Iris pigment epithelial cell (primary cell): ENCODE measurements at regions not wholly inside any gene's neighbourhood (a gene's known extent, or its start where the extent isn't known, plus 50 kb on each side); places are given as distances from the start of the nearest gene placed in this dataset.
A peak's percentile ranks its signal among the peaks of the same experiment; 100 is the strongest.
"Not testable (repeated sequence)": the region's sequence is repeated elsewhere in the genome, so short reads cannot be mapped to it uniquely, and the experiment has no call there.

Experiments
- DNase-seq: peaks from one replicate; pipeline ENCODE4 v3.0.0-alpha.2; 2011; ENCODE audit warnings: low read depth

- peak; percentile 26 for DNase-seq
These were observed 272.8 kb downstream of the LRIG3 start for GRCh38 chr12:58647495-58647894.

DNA sequence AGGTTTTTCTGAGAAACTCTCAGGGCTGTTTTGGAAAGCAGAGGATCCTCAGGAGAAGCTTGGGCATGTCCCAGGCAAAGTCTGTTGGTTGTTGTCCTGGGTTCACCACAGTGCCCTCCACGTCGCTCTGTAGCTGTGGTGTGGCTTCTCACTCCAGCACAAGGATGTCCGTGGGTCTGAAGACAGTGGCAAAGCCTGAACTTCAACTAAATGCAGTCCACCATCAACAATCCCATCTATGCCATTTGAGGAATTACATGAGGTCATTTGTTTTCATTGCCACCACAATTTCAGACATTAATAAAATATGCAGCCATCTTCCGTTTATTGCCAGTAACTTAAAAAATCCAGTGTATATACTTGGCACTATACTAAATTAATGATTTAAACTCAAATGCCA lies 272.1 kb downstream of the LRIG3 start:
- no peak for DNase-seq

GRCh38 chr12:58651850-58652249 lies 268.5 kb downstream of the LRIG3 start:
- DNase-seq, result no peak

DNA sequence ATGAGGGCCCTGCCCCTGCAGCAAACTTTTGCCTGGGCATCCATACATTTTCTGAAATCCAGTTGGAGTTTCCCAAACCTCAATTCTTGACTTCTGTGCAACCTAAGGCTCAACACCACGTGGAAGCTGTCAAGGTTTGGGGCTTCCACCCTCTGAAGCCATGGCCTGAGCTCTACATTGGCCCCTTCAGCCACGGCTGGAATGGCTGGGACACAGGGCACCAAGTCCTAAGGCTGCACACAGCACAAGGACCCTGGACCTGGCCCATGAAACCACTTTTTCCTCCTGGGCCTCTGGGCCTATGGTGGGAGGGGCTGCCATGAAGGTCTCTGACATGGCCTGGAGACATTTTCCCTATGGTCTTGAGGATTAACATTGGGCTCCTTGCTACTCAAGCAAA lies 266.3 kb downstream of the LRIG3 start:
- no peak for DNase-seq

DNA sequence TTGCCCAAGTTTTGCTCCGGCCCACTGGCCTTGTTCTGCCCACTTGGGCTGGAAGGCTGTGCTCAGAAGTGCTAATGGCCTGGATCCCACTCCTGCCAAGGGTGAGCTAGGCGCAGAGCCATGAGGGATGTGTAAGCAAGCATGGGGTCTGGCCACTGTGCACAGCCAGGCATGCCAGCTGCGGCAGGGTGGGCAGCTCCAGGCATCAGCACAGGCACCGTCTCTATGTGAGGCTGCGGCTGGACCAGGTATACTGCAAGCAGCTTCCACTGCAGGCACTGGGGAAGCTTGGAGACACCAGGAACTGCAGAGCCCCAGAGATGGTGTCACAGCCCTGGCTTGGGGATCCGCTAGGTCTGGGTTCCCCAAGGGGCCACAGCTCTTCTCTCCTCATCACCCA lies 264.9 kb downstream of the LRIG3 start:
- no peak for DNase-seq

DNA sequence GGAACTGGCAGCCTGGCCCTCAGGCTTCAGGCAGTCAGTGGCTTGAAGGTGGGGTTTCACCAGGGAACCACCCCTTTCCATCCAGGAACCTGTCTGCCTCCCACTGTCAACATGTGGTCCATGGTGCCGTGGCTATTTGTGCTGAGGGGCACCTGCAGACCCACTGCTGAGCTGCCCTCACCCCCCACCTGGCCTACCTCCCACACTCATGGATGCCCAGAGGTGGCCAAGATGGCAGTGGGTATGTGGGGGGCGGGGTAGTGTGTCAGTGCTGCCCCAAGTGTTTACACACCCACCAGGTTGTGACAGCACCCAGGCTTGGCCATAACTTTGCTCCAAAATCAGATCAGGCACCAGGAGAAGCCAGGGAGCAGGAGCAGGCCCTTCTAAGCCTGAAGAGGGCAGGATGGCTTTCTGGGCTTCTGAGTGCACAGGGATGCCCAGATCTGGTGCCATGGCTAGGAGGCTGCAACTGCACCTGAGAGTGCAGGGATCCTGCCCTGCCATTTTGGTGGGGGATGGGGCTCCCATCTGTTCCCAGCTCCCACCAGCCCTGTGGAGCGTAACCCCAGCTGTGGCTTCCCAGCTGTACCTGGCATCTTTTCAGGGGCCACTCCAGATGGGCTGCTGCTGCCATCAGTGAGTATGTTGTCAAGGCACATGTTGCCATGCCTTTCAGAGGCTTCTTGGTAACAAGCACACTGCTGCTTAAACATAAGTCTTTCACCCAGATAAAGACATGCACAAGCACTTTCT lies 263.9 kb downstream of the LRIG3 start:
- no peak for DNase-seq

DNA sequence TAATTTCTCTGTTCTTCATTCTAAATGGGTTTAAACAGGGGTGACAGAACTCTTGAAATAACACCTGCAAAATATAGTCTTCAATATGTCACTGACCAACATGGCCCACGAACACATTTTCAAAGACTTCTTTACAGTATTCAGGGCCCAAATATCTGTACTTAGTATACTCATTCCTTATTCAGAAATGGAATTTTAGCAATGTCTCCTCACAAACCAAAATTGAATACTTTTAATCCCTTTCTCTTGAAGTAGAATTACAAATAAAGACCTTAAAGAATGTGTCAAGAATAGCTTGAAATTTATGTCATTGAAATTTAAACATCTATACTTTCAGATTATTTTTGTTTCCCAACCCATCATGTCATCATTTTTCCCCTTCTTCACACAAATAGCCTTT lies 263.1 kb downstream of the LRIG3 start:
- DNase-seq, result no peak

GRCh38 chr12:58665375-58665774 lies 254.9 kb downstream of the LRIG3 start:
- DNase-seq, result no peak

DNA sequence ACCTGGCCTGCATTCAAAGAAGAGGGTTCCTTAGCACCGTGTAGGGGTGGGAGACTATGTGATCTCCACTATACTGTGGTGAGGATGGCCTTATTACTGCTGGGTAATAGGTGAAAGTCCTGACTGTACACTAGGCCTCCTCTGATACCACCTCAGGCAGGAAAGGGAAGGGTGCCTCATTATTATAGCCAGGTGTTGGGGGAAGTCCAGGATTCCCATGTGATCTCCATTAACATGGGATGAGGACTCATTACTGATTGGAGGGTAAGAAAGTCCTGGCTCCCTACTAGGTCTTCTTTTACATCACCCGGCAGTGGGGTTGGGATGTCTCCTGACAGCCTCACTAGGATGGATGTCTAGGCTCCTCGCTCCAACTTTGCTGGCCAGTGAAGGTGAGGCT lies 252.1 kb downstream of the LRIG3 start:
- DNase-seq, result no peak

GRCh38 chr12:58668871-58669270 lies 251.4 kb downstream of the LRIG3 start:
- peak; percentile 42 for DNase-seq

- DNase-seq, result no peak
These were observed 249.7 kb downstream of the LRIG3 start for GRCh38 chr12:58670623-58671022.

DNA sequence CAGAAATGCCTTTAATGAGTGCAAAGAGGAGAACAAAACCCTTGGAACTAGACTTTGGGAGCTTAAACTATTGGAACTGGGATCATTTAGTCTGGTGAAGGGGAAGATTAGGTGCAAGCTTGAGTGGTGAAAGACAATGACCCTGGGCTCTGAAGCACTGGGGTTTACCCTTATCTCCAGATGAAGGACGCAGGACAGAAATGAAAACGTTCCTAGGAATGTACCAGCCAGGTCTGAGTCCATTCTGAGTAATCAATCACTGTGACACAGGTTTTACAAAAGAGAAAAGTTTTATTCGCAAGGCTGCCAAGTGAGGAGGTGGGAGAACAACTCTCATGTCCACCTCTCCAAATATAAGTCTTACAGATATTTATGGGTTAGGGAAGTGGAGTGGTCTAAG lies 249.1 kb downstream of the LRIG3 start:
- DNase-seq, result no peak

DNA sequence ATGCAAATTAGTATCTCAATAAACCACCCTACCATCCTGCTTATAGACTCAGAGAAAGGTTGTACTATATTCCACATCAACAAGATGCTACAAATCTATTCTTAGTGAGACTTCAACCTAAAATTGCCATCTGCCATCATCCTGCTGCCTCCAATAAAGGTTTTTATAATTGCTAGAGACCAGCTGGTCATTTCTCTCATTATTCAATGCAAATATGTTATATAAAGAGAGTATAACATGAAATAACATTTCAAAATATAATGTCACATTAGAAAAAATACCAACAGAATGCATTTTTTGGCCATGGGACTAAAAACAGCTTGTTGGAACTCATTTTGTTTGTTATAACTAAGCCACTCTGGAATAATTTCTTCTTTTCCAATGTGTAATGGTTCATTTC lies 247.3 kb downstream of the LRIG3 start:
- no peak for DNase-seq

DNA sequence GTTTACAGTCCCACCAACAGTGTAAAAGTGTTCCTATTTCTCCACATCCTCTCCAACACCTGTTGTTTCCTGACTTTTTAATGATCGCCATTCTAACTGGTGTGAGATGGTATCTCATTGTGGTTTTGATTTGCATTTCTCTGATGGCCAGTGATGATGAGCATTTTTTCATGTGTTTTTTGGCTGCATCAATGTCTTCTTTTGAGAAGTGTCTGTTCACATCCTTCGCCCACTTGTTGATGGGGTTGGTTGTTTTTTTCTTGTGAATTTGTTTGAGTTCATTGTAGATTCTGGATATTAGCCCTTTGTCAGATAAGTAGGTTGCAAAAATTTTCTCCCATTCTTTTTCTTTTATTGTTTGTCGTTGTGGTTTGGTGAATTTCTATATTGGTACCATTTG lies 242.5 kb downstream of the LRIG3 start:
- DNase-seq, result not testable (repeated sequence)

- DNase-seq, result no peak
These were observed 241.6 kb downstream of the LRIG3 start for GRCh38 chr12:58678753-58679152.

GRCh38 chr12:58681730-58682129 lies 238.6 kb downstream of the LRIG3 start:
- no peak for DNase-seq

- no peak for DNase-seq
These were observed 225.0 kb downstream of the LRIG3 start for GRCh38 chr12:58695263-58695662.

- no peak for DNase-seq
These were observed 218.8 kb downstream of the LRIG3 start for GRCh38 chr12:58701536-58701935.

GRCh38 chr12:58703866-58704265 lies 216.4 kb downstream of the LRIG3 start:
- no peak for DNase-seq

DNA sequence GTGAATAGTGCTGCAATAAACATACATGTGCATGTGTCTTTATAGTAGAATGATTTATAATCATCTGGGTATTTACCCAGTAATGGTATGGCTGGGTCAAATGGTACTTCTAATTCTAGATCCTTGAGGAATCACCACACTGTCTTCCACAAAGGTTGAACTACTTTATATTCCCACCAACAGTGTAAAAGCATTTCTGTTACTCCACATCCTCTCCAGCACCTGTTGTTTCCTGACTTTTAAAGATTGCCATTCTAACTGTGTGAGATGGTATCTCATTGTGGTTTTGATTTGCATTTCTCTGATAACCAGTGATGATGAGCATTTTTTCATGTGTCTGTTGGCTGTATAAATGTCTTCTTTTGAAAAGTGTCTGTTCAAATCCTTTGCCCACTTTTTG lies 215.5 kb downstream of the LRIG3 start:
- DNase-seq, result not testable (repeated sequence)

GRCh38 chr12:58710901-58711300 lies 209.4 kb downstream of the LRIG3 start:
- DNase-seq, result no peak

DNA sequence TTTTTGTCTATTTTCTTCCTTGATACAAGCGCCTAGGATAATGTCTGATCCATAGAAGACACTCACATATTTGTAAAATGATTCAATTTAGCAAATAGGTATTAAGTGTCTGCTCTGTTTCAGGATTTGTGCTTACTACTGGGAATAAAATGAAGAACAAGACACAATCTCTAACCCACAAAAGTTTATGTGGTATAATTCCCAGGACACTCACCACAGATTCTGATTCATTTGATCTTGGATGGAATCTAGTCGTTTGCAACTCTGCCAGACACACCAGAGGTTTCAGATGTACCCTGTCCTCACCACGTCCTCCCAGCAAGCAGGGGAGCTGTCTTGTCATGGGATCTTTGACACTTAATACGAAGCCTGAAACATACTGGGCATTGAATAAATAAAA lies 208.3 kb downstream of the LRIG3 start:
- DNase-seq, result peak; percentile 55

DNA sequence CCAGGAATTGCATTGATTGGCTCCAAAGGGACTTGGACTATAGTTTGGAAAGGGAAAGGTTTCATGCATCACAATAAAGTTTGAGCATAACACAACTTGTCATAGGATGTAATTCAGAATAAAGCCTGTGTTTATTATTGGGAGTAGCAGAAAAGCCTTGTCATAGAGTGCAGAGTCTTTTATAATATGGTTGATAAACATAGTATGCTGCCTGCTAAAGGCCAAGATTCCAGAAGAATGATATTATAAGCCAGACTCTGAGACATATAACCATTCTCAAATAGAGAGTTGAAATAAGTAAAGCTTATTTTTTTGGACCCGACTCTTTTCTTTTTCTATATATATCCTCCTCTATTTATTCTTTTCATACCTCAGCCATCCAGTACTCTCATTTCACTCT lies 207.3 kb downstream of the LRIG3 start:
- no peak for DNase-seq

DNA sequence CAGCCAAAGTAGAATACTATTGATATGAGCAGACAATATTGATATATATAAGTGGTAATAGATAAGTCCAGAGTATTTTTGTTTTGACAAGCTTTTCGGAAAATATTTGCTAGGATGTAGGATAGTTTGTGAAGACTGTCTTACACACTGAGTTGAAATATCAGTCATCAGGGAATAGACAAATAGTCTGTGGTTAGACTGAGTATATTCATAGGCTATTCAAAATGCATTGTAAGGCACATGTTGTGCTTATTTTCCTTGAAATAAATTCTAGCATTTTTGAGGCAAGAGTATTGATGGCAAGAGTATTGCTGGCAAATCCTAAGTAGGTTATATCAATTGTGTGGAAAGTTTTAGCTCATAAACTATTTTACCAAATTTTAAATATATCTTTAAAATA lies 201.1 kb downstream of the LRIG3 start:
- no peak for DNase-seq
